Spleen (tissue), 11 donors: ENCODE measurements at regions not wholly inside any gene's neighbourhood (a gene's known extent, or its start where the extent isn't known, plus 50 kb on each side); places are given as distances from the start of the nearest gene placed in this dataset.

ENCODE experiments used
- DNase-seq: peaks from one replicate; pipeline ENCODE4 v3.0.0-alpha.2; 2020
- H3K27ac ChIP-seq, 8 donors: fragments of 200-600 bp; sonication (generic) in 7 of 8; 1 replicate in 4 of 8; 2 replicates in 4 of 8; pipeline versions ENCODE4 v1.5.0 to v1.8.0; 2016 to 2021; ENCODE audit warnings: inconsistent platforms in 4 of 8, mild to moderate bottlenecking in 4 of 8, moderate library complexity in 1 of 8
- H3K27me3 ChIP-seq, 7 donors: fragments of 200-600 bp; sonication (generic) in 6 of 7; replicated peaks in 1 of 7; 1 replicate in 4 of 7; 2 replicates in 3 of 7; pipeline versions ENCODE4 v1.5.0 to v1.8.0; 2016 to 2021; ENCODE audit warnings: inconsistent platforms in 3 of 7, mild to moderate bottlenecking in 1 of 7
- H3K36me3 ChIP-seq, 6 donors: fragments of 200-600 bp; sonication (generic) in 5 of 6; 1 replicate in 4 of 6; 2 replicates in 2 of 6; pipeline versions ENCODE4 v1.5.0 to v1.8.0; 2016 to 2021; ENCODE audit warnings: inconsistent platforms in 2 of 6
- H3K4me1 ChIP-seq, 6 donors: fragments of 200-600 bp; sonication (generic) in 5 of 6; 1 replicate in 3 of 6; 2 replicates in 3 of 6; pipeline versions ENCODE4 v1.5.0 to v1.8.0; 2016 to 2021; ENCODE audit warnings: inconsistent platforms in 3 of 6
- H3K4me3 ChIP-seq, 8 donors: fragments of 200-600 bp; sonication (generic) in 7 of 8; 1 replicate in 4 of 8; 2 replicates in 4 of 8; pipeline versions ENCODE4 v1.5.0 to v1.8.0; 2016 to 2021; ENCODE audit warnings: inconsistent platforms in 4 of 8, mild to moderate bottlenecking in 4 of 8, moderate library complexity in 2 of 8
- H3K9me3 ChIP-seq, 8 donors: fragments of 200-600 bp; sonication (generic) in 7 of 8; 1 replicate in 4 of 8; 2 replicates in 4 of 8; pipeline versions ENCODE4 v1.5.0 to v1.8.0; 2016 to 2021; ENCODE audit warnings: inconsistent platforms in 4 of 8
- CTCF ChIP-seq, 11 experiments: fragments of 200-600 bp in 7 of 11; fragments of 450-650 bp in 4 of 11; sonication (generic) in 4 of 11; IDR thresholded peaks in 8 of 11; conservative IDR thresholded peaks in 3 of 11; 1 replicate in 7 of 11; 2 replicates in 4 of 11; pipeline versions ENCODE4 v1.4.0 to v1.8.0; 2016 to 2021; ENCODE audit warnings: antibody characterized with exemption in 11 of 11, inconsistent platforms in 4 of 11, mild to moderate bottlenecking in 1 of 11
- POLR2A ChIP-seq, 3 donors: fragments of 450-650 bp; IDR thresholded peaks; one replicate each; pipeline ENCODE4 v1.5.1; 2017; ENCODE audit warnings: antibody characterized with exemption in 3 of 3, mild to moderate bottlenecking in 1 of 3
- POLR2AphosphoS5 ChIP-seq, 3 donors: sonication (generic); formaldehyde crosslinking; IDR thresholded peaks; one replicate each; pipeline ENCODE4 v1.5.1; 2017; ENCODE audit warnings: antibody characterized with exemption in 3 of 3
- WGBS, 5 donors: extraction: QIAGEN DNeasy Blood & Tissue Kit in 3 of 5; methylation state at CpG; one replicate each; pipeline versions ENCODE4 v1.1.5 to v1.1.7; 2013 to 2018; 5-methylcytosine and 5-hydroxymethylcytosine counted together
- intact Hi-C: fragments of 100-400 bp; cut with DNase I; formaldehyde crosslinking; loops from one replicate; pipeline ENCODE4 v1.15.0; 2023; ENCODE audit warnings: low total_unique reads
- donor health status: healthy with polysubstance abuse.
- donor health status: DM: no; HTN: no; CAD: no; lungs with moderate emphysema.
- donor health status: DM: no; HTN: no; CAD: no.
- donor health status: Bipolar disorder and iron deficiency.
- donor health status: healthy.
- donor health status: DM: no; HTN: no; CAD: no.
- donor health status: DM: yes; HTN: yes; CAD: no.

- no peaks in the 10 kb centered on the region for H3K27me3 ChIP-seq
- H3K9me3 ChIP-seq = peaks cover 0 to 51% (median 0%) of the 10 kb centered on the region in 8 donors
- H3K4me1 ChIP-seq = no peaks in the 10 kb centered on the region
- no peak overlapping the region for H3K27ac ChIP-seq
- no peaks in the 10 kb centered on the region for H3K36me3 ChIP-seq
- TF ChIP-seq POLR2AphosphoS5 (IDR thresholded peaks at IDR 0.05) = no peak
- TF ChIP-seq CTCF (IDR thresholded peaks at IDR 0.05 in 8 of 11, conservative IDR thresholded peaks at IDR 0.05 in 3 of 11) = no peak
- TF ChIP-seq POLR2A (IDR thresholded peaks at IDR 0.05) = no peak
- intact Hi-C loops = no loop called here
- DNase-seq = no peak
- no peak overlapping the region for H3K4me3 ChIP-seq
Observed at GRCh38 chr1:118636004-118636403, 352.1 kb downstream of the TBX15 start.

DNA sequence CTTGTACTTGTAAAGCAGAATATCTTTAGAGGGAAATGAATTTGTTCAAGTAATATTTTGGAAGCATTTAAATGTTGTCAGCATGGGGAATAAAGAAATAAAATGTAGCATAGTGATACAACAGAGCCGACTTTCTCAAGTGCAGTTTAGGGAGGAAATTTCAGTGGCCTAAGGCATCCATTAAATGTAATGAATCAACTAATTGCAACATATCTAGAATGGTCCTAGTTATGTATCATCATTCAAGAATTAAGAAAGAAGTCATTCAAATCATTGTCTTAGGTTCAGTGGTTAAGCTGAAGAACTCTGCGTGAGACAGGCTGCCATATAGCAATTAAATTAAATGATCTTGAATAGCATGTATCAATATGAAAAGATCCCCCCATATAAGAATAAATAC is 360.7 kb downstream of the TBX15 start:
- Histone ChIP-seq H3K36me3 (no peaks in the 10 kb centered on the region), H3K27me3 (no peaks in the 10 kb centered on the region), H3K4me1 (no peaks in the 10 kb centered on the region), H3K4me3 (no peak overlapping the region), H3K9me3 (peaks cover 0 to 10% (median 0%) of the 10 kb centered on the region in 8 donors), H3K27ac (no peak overlapping the region)
- 84 to 93% (median 89%) methylated on average over 2 of the region's 2 CpGs for WGBS, 5 donors
- TF ChIP-seq POLR2AphosphoS5 (IDR thresholded peaks at IDR 0.05) (no peak), CTCF (IDR thresholded peaks at IDR 0.05 in 8 of 11, conservative IDR thresholded peaks at IDR 0.05 in 3 of 11) (no peak), POLR2A (IDR thresholded peaks at IDR 0.05) (no peak)
- intact Hi-C loops = no loop called here
- no peak for DNase-seq

GRCh38 chr1:118621839-118622238 is 366.3 kb downstream of the TBX15 start:
- intact Hi-C loops = no loop called here
- Histone ChIP-seq H3K36me3 (no peaks in the 10 kb centered on the region), H3K9me3 (peaks cover 0 to 24% (median 14%) of the 10 kb centered on the region in 8 donors), H3K27ac (no peak overlapping the region), H3K4me1 (no peaks in the 10 kb centered on the region), H3K4me3 (no peak overlapping the region), H3K27me3 (no peaks in the 10 kb centered on the region)
- no peak for DNase-seq
- WGBS, 5 donors = 21 to 84% (median 79%) methylated on average over 1 of the region's 1 CpG
- TF ChIP-seq POLR2A (IDR thresholded peaks at IDR 0.05) (no peak), CTCF (IDR thresholded peaks at IDR 0.05 in 8 of 11, conservative IDR thresholded peaks at IDR 0.05 in 3 of 11) (no peak), POLR2AphosphoS5 (IDR thresholded peaks at IDR 0.05) (no peak)

DNA sequence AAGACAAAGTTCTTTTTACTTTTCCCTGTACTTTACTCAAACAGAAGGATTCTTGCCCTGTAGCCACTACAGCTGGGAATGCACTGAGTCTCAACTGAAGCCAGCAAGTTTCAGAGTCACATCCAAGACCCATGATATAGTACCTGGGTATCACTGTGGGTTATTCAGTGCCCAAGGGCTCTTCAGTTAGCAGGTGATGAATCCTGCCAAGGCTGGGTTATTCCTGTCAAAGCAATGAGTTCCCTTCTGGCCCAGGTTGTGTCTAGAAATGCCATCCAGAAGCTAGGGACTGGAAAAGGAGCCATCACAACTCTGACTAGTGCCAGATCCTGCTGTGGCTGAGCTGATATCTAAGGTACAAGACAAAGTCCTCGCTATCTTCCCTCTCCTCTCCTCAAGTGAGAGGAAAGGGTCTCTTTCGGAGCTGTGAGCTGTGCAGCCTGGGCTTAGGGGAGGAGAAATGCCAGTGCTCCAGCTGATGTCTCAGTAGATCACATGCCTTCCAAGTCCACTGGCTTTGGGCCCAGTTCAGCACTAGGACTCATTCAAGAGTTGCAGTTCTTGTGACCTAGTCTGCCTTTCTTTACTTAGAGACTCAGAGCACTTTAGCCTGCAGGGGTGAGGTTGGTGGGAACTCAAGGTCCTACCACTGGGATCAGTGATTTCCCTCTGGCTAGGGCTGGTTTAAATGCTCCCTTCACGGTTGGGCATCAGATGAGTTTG is 369.4 kb downstream of the TBX15 start:
- no peaks in the 10 kb centered on the region for H3K4me1 ChIP-seq
- H3K4me3 ChIP-seq = no peak overlapping the region
- no peak overlapping the region for H3K27ac ChIP-seq
- intact Hi-C loops = no loop called here
- H3K9me3 ChIP-seq = peaks cover 0 to 39% (median 14%) of the 10 kb centered on the region in 8 donors
- no peak for TF ChIP-seq CTCF (IDR thresholded peaks at IDR 0.05 in 8 of 11, conservative IDR thresholded peaks at IDR 0.05 in 3 of 11)
- TF ChIP-seq POLR2AphosphoS5 (IDR thresholded peaks at IDR 0.05) = no peak
- no peak for TF ChIP-seq POLR2A (IDR thresholded peaks at IDR 0.05)
- WGBS, 5 donors = 79 to 91% (median 89%) methylated on average over 3 of the region's 3 CpGs
- no peaks in the 10 kb centered on the region for H3K27me3 ChIP-seq
- no peaks in the 10 kb centered on the region for H3K36me3 ChIP-seq
- DNase-seq = no peak
